HCT116 (cell line): ENCODE measurements at regions not wholly inside any gene's neighbourhood (a gene's known extent, or its start where the extent isn't known, plus 50 kb on each side); places are given as distances from the start of the nearest gene placed in this dataset.

Experiments used
- CEBPB ChIP-seq: IDR thresholded peaks from 2 replicates; pipeline ENCODE4 v1.6.1; 2012; ENCODE audit warnings: low read depth
- CTCF ChIP-seq, 3 experiments: fragments of 200-600 bp in 1 of 3; sonication (generic) in 1 of 3; IDR thresholded peaks in 2 of 3; conservative IDR thresholded peaks in 1 of 3; 2 replicates each; pipeline ENCODE4 v1.5.1; 2012 to 2017; ENCODE audit warnings: low read depth in 2 of 3, low read length in 2 of 3, antibody characterized with exemption in 1 of 3, borderline replicate concordance in 1 of 3, control low read depth in 1 of 3, mild to moderate bottlenecking in 1 of 3, mixed read lengths in 1 of 3, mixed run types in 1 of 3, moderate library complexity in 1 of 3; ENCODE audit not compliant: insufficient read depth in 1 of 3
- EGR1 ChIP-seq: IDR thresholded peaks from 2 replicates; pipeline ENCODE4 v1.6.1; 2012; ENCODE audit warnings: low read depth
- EZH2 ChIP-seq: fragments of 200-600 bp; sonication (generic); IDR thresholded peaks from 2 replicates; pipeline ENCODE4 v1.6.1; 2017; ENCODE audit warnings: antibody characterized with exemption, mixed run types
- JUND ChIP-seq: IDR thresholded peaks from 2 replicates; pipeline ENCODE4 v1.6.1; 2012
- POLR2A ChIP-seq: IDR thresholded peaks from 2 replicates; pipeline ENCODE4 v1.7.0; 2011; ENCODE audit warnings: borderline replicate concordance; ENCODE audit not compliant: insufficient read depth, insufficient read length; ENCODE audit errors: extremely low read depth
- POLR2AphosphoS5 ChIP-seq: IDR thresholded peaks from 2 replicates; pipeline ENCODE4 v1.6.1; 2011; ENCODE audit warnings: mild to moderate bottlenecking, low read depth, low read length, moderate library complexity
- SIN3A ChIP-seq: IDR thresholded peaks from 2 replicates; pipeline ENCODE4 v1.6.1; 2012; ENCODE audit warnings: low read depth
- SP1 ChIP-seq: IDR thresholded peaks from 2 replicates; pipeline ENCODE4 v1.6.1; 2012; ENCODE audit warnings: low read depth
- TCF7L2 ChIP-seq: IDR thresholded peaks from 2 replicates; pipeline ENCODE4 v1.7.0; 2011; ENCODE audit warnings: borderline replicate concordance, inconsistent platforms; ENCODE audit not compliant: insufficient read depth, insufficient read length; ENCODE audit errors: extremely low read depth
- YY1 ChIP-seq: IDR thresholded peaks from 2 replicates; pipeline ENCODE4 v1.6.1; 2011; ENCODE audit warnings: low read length, low read depth, moderate library complexity, mild to moderate bottlenecking; ENCODE audit not compliant: insufficient replicate concordance; ENCODE audit errors: extremely low read depth
- TF ChIP-seq, protein P1 (sequence below): IDR thresholded peaks from 2 replicates; pipeline ENCODE4 v1.6.1; 2012

GRCh38 chr10:30756896-30757295 is 127.3 kb upstream of the LYZL2 start:
- TF ChIP-seq CTCF (IDR thresholded peaks at IDR 0.05 in 2 of 3, conservative IDR thresholded peaks at IDR 0.05 in 1 of 3; ENCODE audit: borderline replicate concordance in 1 of 3, insufficient read depth in 1 of 3, low read depth in 2 of 3, low read length in 2 of 3) (no peak), SP1 (no peak), EZH2 (no peak), POLR2A (no peak), YY1 (no peak), JUND (no peak), TCF7L2 (no peak), EGR1 (no peak), SIN3A (no peak), CEBPB (no peak), POLR2AphosphoS5 (no peak)
- TF ChIP-seq, protein P1, sequence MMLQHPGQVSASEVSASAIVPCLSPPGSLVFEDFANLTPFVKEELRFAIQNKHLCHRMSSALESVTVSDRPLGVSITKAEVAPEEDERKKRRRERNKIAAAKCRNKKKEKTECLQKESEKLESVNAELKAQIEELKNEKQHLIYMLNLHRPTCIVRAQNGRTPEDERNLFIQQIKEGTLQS = no peak
